Esophagus squamous epithelium (tissue), 4 donors: ENCODE measurements at regions not wholly inside any gene's neighbourhood (a gene's known extent, or its start where the extent isn't known, plus 50 kb on each side); places are given as distances from the start of the nearest gene placed in this dataset.

Source experiments
- POLR2A ChIP-seq, 4 donors: fragments of 450-650 bp; IDR thresholded peaks; one replicate each; pipeline ENCODE4 v1.6.1; 2017; ENCODE audit warnings: antibody characterized with exemption in 4 of 4, mild to moderate bottlenecking in 4 of 4, moderate library complexity in 3 of 4
- TF ChIP-seq, protein P1 (sequence below), 6 experiments: fragments of 450-650 bp in 4 of 6; fragments of 200-600 bp in 2 of 6; sonication (generic) in 2 of 6; IDR thresholded peaks; one replicate each; pipeline ENCODE4 v1.5.1; 2016 to 2019; ENCODE audit warnings: antibody characterized with exemption in 6 of 6, mild to moderate bottlenecking in 4 of 6, moderate library complexity in 4 of 6

DNA sequence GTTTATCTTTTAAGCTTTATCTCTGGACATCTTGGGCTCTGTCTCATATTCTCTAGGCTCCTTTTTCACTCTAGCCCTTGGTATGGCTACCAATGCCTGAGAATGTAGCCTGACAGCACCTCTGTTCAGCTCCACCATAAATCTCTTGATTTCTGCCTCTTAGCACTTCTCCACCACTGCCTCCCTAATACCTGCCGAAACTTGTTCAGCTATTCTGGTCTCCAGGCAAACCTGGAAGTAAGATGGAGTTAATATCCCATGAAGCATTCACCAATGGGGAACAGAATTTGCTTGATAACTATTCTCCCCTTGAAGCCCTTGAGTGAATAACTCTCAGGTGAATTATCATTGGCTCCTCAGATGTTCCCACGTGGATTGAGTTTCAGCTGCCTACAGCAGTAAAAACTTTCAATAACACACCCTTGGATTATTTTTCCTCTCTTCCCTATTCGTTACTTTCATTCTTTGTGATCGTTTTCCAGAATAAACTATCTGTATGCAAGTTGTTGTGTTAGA lies 145.6 kb downstream of the EVA1A start:
- TF ChIP-seq, protein P1, sequence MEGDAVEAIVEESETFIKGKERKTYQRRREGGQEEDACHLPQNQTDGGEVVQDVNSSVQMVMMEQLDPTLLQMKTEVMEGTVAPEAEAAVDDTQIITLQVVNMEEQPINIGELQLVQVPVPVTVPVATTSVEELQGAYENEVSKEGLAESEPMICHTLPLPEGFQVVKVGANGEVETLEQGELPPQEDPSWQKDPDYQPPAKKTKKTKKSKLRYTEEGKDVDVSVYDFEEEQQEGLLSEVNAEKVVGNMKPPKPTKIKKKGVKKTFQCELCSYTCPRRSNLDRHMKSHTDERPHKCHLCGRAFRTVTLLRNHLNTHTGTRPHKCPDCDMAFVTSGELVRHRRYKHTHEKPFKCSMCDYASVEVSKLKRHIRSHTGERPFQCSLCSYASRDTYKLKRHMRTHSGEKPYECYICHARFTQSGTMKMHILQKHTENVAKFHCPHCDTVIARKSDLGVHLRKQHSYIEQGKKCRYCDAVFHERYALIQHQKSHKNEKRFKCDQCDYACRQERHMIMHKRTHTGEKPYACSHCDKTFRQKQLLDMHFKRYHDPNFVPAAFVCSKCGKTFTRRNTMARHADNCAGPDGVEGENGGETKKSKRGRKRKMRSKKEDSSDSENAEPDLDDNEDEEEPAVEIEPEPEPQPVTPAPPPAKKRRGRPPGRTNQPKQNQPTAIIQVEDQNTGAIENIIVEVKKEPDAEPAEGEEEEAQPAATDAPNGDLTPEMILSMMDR (IDR thresholded peaks at IDR 0.05) = no peak
- TF ChIP-seq POLR2A (IDR thresholded peaks at IDR 0.05) = no peak
